ENCODE measurements at regions not wholly inside any gene's neighbourhood (a gene's known extent, or its start where the extent isn't known, plus 50 kb on each side); places are given as distances from the start of the nearest gene placed in this dataset.

DNA sequence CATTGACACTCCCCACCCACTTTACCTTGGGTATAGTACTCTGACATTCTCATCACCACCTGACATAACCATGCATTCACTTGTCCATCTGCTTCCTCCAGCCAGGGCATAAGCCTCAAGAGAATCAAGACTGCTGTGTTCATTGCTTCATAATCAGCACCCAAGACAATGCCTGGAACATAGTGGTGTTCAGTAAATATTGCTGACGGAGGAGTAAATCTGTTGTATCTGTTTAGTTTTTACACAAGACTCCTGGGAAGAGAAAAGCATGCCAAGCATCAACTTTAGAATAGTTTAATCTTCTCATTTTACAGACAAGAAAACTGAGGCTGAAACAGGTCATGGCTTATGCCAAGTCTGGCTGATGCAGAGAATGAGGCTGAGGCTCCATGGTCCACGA, 173.9 kb upstream of the DUSP10 start:
- no peak for DNase-seq (ENCODE audit: low read depth)

DNA sequence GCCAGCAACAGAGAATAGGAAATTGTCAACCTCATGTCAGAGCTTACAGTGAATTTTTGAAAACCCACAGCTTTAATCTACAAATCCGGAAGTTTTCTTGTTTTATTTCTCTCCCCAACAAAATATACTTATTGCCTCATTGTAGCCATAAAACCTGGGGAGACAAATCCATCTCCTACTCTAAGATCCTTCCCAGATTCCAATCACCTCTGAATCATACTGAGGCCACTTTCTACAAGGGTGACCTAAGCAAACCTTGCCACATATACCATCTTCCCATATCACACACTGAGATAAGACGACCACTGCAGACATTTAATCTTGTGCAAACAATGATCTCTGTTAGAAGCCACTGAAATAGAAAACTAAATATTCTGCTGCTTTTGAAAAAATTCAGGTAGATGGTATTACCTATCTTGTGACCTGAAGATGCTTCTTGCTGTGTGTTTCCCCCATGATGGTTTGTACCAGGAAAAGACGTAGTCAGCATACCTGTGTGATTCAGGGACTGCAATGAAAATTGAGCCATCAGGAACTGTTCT, 171.5 kb upstream of the DUSP10 start:
- no peak for DNase-seq (ENCODE audit: low read depth)

- no peak for DNase-seq (ENCODE audit: low read depth)
These were observed 170.3 kb upstream of the DUSP10 start for GRCh38 chr1:221912230-221912629.

GRCh38 chr1:221911714-221912113, 169.8 kb upstream of the DUSP10 start:
- DNase-seq (ENCODE audit: low read depth) = no peak

DNA sequence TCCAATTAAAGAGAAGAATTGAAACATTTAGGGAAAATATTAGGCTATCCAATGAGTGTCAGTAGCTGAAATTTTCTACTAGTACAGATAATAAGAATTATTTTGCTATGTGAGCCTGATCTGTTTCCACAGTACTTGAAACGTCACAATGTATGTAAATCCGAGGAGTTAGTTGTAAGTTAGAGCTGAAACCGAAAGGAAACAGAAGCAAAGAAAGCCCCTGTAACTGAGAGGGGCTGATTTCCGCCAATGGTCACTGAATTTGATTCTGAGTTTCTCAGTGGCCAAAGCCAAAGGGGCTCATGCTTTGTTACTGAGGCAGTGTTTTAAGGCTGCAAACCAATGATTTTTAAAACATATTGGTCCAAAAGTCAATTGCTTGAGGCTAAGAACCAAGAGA, 168.3 kb upstream of the DUSP10 start:
- DNase-seq (ENCODE audit: low read depth) = no peak

- no peak for DNase-seq (ENCODE audit: low read depth)
These were observed 166.7 kb upstream of the DUSP10 start for GRCh38 chr1:221908573-221908972.

- DNase-seq (ENCODE audit: low read depth) = no peak
These were observed 165.5 kb upstream of the DUSP10 start for GRCh38 chr1:221907166-221907932.

GRCh38 chr1:221905802-221906201, 163.9 kb upstream of the DUSP10 start:
- no peak for DNase-seq (ENCODE audit: low read depth)

DNA sequence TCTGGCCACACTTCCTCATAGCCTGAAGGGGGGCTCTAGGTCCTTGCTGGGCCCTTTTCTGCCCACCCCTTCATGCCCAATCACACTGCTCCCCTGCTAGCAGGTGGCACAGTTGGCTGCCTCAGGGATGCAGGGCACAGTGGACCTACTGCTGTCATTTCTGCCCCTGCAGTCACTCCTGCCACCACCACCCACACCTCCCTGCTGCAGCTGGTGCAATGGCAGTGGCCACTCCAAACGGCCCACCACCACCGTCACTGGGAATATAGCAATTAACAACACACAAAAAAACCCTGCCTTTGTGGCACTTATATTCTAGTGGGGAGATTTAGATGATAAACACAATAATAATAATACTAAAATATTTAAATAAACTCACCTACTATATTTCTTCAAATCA, 162.4 kb upstream of the DUSP10 start:
- no peak for DNase-seq (ENCODE audit: low read depth)

DNA sequence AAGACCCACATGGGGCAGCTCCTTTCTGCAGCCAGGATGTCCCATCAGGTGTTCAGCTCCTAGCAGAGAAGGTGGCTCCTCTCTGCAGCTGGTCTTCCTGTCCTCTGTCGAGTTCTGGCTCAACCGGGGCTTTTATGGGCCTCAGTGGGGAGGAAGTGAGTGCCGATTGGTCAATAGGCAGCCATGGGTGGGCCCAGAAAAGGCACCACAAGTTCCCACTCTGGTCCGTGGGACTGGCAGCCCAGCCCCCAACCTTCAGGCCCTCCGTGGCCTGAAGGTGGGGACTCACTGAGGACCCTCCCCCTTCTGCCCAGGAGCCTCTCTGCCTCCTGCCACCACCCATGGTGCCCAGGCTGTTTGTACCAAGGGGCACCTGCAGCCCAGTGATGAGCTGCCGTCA, 161.7 kb upstream of the DUSP10 start:
- no peak for DNase-seq (ENCODE audit: low read depth)

DNA sequence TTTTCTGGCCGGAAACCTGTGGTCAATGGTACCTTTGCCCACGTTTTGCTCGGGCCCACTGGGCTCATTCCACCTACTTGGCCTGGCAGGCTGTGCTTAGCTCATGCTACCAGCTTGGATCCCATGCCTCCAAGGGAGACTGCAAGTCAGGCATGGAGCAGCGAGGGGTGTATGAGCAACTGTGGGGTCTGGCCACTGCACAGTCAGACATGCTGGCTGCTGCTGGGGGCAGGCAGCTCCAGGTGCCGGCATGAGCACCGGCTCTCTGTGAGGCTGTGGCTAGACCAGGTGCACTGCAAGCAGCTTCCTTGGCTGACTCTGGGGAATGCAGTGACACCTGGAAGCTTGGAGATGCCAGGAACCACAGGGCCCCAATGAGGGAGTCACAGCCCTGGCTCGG, 161.1 kb upstream of the DUSP10 start:
- no peak for DNase-seq (ENCODE audit: low read depth)

GRCh38 chr1:221900678-221901077, 158.8 kb upstream of the DUSP10 start:
- DNase-seq (ENCODE audit: low read depth) = no peak

- no peak for DNase-seq (ENCODE audit: low read depth)
These were observed 155.4 kb upstream of the DUSP10 start for GRCh38 chr1:221897321-221897721.

DNA sequence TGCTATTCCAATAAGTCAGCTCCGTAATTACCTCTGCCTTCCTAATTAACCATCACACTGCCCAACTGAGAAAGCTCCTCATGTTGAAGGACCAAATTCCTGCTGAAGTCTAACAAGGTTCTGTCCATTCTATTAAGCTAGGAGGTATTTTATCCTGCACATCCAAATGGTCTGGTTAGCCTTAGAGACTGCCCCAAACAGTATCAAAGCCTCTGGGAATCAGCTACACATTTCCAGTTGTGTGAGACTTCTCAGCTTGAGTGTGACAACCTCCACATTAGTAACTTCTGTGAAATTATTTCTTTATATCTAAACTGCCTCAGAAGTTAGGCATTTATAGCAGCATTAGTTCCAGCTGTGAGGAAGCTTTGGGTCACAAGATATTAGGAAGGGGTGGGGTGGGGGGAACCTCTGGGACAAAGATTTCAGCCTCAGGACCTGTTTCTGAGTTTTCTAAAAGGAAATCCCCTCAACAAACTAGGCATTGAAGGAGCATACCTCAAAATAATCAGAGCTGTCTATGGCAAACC, 150.5 kb upstream of the DUSP10 start:
- DNase-seq (ENCODE audit: low read depth) = no peak

DNA sequence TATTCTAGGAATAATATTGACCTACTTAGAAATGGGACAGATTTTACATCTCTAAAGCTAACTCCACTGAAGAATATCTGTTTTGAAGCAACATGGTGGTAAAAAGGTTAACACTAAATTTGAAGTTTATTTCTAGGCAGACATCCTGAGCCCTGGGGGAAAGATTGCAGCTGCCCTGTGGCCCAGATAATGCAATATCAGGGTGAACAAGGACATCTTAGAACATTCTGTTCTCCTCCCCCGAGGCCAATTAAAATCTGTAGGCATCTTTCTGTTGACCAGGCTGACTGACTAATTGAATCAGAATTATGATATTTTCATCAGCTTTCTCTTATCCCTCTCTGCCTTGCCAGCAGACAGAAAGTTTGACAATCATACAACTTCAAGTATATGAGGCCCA, 149.8 kb upstream of the DUSP10 start:
- no peak for DNase-seq (ENCODE audit: low read depth)

- no peak for DNase-seq (ENCODE audit: low read depth)
These were observed 146.9 kb upstream of the DUSP10 start for GRCh38 chr1:221888801-221889200.

DNA sequence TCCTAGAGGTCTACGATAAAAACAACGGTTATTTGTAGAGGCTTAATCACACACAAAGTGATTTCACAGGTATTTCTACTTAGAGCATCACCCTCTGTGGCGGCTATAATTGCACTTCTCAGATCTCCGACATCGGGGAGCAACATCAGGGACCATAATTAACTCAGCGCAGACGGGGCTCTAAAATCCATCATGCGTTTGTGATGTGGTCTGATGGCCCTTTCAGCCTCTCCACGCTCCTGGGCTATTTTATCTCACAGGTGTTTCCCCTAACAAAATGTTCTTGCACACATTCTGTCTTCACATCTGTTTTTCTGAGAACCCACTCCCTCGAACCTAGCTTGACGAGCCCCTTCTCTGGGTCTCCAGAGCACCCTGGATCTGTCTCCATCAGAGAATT, 146.3 kb upstream of the DUSP10 start:
- no peak for DNase-seq (ENCODE audit: low read depth)

DNA sequence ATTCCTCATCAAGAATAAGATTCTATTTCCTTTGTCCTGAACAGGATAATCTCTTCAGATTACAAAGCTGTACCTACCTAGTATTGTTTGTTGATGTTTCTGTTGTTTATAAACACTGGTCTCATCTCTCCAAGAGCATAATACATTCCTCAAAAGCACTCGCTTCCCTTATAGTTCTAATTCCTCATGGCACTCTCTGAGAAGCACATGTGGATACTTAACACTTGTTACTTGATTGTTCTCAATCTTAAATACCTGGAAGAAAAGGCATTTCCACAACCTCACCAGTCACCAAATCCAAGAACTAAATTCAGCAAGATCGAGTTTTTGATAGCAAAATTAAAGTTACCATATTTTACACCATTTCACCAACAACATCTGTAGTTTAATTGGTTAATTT, 145.9 kb upstream of the DUSP10 start:
- DNase-seq (ENCODE audit: low read depth) = no peak

GRCh38 chr1:221887415-221887746, 145.5 kb upstream of the DUSP10 start:
- no peak for DNase-seq (ENCODE audit: low read depth)

DNA sequence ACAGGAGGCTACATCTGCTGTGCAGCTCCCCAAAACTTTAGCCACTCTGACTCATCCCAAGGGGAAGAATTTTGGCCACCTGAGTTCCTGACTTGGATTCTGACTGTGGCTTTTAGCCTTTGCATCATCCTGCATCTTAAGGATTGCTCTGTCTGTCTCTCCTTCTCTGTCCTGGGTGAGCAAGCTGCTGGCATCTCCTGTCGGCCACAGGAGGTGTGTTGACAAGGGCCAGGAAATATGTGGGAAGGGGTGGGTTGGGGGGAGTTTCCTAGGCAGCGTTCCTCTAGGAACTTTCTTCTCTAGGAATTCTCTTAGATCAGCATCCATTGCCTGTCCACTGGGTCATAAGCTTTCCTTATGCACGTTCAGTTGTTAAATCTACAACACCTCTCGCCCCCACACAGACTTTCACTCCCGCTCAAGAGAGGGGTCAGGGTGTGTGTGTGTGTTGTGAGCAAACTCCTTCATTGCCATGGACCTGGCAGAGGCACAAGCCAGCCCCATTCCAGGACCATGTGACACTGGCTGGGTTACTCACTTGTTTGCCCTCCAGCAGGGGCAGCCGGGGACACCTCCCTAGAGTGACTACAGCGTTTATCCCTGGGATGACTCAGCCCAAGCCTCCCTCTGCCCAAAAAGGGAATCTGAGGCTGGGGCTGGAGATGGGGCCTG, 145.0 kb upstream of the DUSP10 start:
- no peak for DNase-seq (ENCODE audit: low read depth)

DNA sequence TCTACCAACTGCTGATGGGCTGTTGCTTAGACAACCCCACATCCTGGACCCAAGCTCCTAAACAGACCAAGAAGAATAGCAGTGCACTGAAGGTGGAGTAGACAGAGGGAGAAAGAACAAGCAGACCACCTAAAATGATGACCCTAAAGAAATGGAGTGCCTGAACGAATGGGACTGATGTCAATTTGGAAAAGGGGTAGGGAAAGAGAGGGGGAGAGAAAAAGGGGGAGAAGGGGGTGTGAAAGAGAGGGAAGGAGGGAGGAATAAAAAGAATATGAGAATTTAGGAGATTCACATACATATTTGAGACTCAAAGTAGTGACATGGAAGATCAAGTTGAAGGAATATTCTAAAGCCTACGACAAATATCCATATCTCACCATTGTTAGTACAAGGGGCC, 144.4 kb upstream of the DUSP10 start:
- no peak for DNase-seq (ENCODE audit: low read depth)

GRCh38 chr1:221884821-221885220, 142.9 kb upstream of the DUSP10 start:
- no peak for DNase-seq (ENCODE audit: low read depth)

DNA sequence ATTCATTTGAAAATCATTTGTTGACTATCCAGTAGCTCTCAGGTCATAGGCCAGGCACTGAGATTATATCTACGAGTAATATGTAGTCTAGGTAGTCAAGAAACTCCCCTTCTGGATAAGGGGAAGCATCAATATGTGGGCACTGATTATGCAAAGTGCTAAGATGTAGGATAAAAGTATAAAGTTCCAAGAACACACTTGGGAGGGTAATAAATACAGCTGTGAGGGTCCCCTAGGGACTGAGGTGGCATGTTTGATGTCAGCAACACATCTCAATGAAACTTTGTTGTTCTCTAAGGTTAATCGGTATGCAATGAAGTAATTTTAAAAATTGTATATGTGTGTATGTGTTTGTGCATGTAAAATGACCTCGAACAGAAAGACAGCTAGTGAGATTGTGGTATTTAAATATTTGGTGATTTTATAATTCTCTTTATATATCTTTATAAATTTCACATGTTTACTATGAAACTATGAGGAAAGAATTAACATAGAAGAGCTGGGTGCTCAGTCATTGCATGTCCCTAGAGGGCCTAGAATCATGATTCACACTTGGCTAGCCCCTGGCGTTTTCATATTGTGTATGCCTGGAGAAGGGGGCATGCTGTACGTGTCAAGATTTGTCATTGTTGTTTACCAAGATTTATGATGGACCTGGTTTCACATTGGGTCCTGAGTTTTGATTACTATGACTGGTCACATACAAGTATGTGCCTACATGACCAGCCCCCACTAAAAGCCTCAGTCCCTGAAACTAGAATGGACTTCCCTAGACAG, 140.1 kb upstream of the DUSP10 start:
- no peak for DNase-seq (ENCODE audit: low read depth)
